ENCODE measurements at regions not wholly inside any gene's neighbourhood (a gene's known extent, or its start where the extent isn't known, plus 50 kb on each side); places are given as distances from the start of the nearest gene placed in this dataset.

DNA sequence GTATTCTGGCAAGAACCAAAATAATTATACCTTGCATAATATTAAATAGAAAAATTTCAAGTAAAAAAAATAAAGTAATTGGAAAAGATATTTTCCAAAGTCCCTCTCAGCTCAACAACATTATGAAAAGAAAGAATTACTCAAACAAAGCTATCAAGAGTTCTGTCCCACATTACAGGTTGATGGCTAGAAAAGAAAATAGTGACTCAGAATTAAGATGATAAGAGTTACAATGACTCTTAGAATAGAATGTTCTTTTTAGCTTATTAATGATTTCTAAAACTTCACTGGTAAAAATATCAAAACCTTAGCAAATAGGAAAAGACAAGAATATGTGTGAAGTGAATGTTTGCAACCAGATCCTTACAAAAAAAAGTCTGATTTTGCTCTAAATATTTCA, 312.5 kb upstream of the PDGFD start:
- H3K27ac ChIP-seq = no peak overlapping the region
- TF ChIP-seq POLR2A (IDR thresholded peaks at IDR 0.05) (no peak), CTCF (IDR thresholded peaks at IDR 0.05) (no peak)
- H3K9me3 ChIP-seq = peaks cover 0 to 6% (median 0%) of the 10 kb centered on the region in 12 donors
- no peaks in the 10 kb centered on the region for H3K36me3 ChIP-seq
- no peaks in the 10 kb centered on the region for H3K27me3 ChIP-seq
- intact Hi-C loops (cut with DNase I) = no loop called here
- no peaks in the 10 kb centered on the region for H3K4me1 ChIP-seq
- ATAC-seq (no peak), DNase-seq (no peak)
- no peak overlapping the region for H3K4me3 ChIP-seq

- Histone ChIP-seq H3K27me3 (no peaks in the 10 kb centered on the region), H3K36me3 (no peaks in the 10 kb centered on the region), H3K9me3 (no peaks in the 10 kb centered on the region), H3K4me3 (no peak overlapping the region), H3K4me1 (peaks cover 0 to 6% (median 0%) of the 10 kb centered on the region in 12 donors), H3K27ac (no peak overlapping the region)
- TF ChIP-seq CTCF (IDR thresholded peaks at IDR 0.05) (no peak), POLR2A (IDR thresholded peaks at IDR 0.05) (no peak)
- intact Hi-C loops (cut with DNase I) = no loop called here
- DNase-seq = no peak
- peak in 1 of 4 donors; percentile 61 for ATAC-seq
Measured at GRCh38 chr11:104467404-104467803, 303.5 kb upstream of the PDGFD start.

DNA sequence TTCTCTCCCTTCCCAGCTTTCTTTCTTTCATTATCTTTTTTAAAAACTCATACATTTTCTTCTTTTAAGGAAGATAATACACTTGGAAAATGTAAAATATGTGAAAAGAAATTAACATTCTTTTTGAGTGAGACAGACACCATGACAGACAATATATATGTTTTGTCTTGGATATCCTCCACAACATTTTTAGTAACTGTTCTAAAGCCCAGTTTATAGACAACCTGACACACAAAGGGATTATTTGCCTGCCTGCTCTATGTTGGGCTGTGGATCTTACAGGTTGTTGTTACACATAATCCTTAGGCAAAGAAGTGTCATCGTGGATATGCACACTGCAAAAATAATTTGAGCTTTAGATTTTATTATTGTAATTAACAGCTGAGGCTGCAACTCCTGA, 301.4 kb upstream of the PDGFD start:
- intact Hi-C loops (cut with DNase I) = no loop called here
- Histone ChIP-seq H3K4me3 (no peak overlapping the region), H3K36me3 (no peaks in the 10 kb centered on the region), H3K27me3 (no peaks in the 10 kb centered on the region), H3K9me3 (no peaks in the 10 kb centered on the region), H3K4me1 (peaks cover 0 to 6% (median 0%) of the 10 kb centered on the region in 12 donors), H3K27ac (no peak overlapping the region)
- DNase-seq (no peak), ATAC-seq (no peak)
- 72 to 85% (median 78%) methylated on average over 1 of the region's 1 CpG for WGBS, 4 donors
- no peak for TF ChIP-seq POLR2A (IDR thresholded peaks at IDR 0.05)
- TF ChIP-seq CTCF (IDR thresholded peaks at IDR 0.05) = no peak

DNA sequence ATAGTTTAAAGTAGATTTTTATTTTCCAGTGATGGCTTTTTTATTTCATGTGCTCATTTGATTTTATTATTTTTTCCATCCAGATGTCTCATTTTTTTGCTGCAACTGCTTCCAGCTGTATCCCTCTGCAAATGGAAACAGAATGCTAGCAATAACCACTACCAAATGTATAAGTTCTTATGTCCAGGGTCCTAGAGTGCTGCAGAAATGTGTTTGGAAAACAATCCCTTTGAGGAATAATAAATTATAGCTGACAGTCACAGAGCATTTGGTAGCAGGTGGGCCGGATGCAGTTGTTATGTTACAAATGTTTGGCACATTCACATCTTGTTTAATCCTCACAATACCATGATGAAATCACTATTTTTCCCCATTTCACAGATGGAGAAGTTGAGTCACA, 300.7 kb upstream of the PDGFD start:
- intact Hi-C loops (cut with DNase I) = no loop called here
- Histone ChIP-seq H3K9me3 (no peaks in the 10 kb centered on the region), H3K27me3 (no peaks in the 10 kb centered on the region), H3K27ac (no peak overlapping the region), H3K4me1 (peaks cover 0 to 6% (median 0%) of the 10 kb centered on the region in 12 donors), H3K4me3 (no peak overlapping the region), H3K36me3 (no peaks in the 10 kb centered on the region)
- no peak for DNase-seq
- ATAC-seq = no peak
- 80 to 90% (median 88%) methylated on average over 1 of the region's 1 CpG for WGBS, 4 donors
- TF ChIP-seq POLR2A (IDR thresholded peaks at IDR 0.05) (no peak), CTCF (IDR thresholded peaks at IDR 0.05) (no peak)
